Activated CD4-positive, alpha-beta T cell treated with anti-CD3 and anti-CD28 coated beads, Interleukin-2, amount 50 U/mL, for 24 hours (primary cell): ENCODE measurements at regions not wholly inside any gene's neighbourhood (a gene's known extent, or its start where the extent isn't known, plus 50 kb on each side); places are given as distances from the start of the nearest gene placed in this dataset.

ENCODE experiments used
- DNase-seq, 2 donors: peaks; one replicate each; pipeline ENCODE4 v3.0.0-alpha.2; 2020; ENCODE audit warnings: low read depth in 1 of 2, low spot score in 1 of 2

DNA sequence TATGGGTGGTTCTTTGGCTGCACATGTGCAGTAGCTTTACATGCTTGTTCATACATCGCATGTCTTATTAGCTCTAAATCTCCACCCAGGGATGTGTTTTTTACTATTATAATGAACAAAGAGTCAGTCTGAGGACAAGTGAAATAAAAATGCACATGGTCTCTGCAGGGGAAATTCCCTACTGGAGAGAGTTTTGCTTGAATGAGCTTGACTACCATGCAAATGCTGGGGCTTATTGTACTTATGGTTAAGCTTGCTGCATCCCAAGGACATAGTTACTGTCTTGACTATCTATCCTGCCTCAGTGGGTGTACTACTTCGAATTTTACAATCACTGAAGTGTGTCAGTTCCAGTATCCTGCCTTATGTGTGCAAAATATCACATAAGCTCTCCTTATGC is 362.7 kb downstream of the TDRD15 start:
- DNase-seq = no peak

DNA sequence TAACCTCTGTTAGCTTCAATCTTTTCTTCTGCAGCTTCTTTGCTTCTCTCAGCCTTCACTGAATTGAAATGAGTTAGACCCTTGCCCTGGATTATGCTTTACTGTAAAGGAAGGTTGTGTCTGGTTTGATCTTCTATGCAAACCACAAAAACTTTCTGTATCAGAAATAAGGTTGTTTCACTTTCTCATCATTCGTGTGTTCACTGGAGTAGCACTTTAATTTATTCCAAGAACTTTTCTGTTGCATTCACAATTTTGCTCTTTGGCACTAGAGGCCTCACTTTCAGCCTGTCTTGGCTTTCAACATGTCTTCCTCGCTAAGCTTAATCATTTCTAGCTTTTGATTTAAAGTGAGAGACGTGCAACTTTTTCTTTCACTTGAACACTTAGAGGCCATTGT is 365.3 kb downstream of the TDRD15 start:
- DNase-seq = no peak

DNA sequence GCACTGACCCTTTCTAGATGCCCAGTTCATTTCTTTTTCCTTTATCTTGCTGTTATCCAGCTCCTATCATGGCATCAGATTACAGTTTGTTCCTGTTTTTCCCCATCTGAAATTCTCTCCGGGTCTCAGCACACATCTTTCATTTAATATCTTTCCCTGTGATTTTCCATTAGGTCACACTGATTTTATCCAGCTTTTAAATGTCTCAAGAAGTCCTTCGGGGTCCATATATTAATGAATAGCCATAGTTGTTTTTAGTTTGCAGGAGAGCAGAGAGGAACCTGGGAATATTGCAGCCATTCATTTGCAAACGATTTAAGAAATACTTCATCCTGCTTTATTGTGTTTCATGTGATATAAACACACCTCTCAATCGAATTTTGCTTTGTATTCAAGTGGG is 374.2 kb downstream of the TDRD15 start:
- no peak for DNase-seq

DNA sequence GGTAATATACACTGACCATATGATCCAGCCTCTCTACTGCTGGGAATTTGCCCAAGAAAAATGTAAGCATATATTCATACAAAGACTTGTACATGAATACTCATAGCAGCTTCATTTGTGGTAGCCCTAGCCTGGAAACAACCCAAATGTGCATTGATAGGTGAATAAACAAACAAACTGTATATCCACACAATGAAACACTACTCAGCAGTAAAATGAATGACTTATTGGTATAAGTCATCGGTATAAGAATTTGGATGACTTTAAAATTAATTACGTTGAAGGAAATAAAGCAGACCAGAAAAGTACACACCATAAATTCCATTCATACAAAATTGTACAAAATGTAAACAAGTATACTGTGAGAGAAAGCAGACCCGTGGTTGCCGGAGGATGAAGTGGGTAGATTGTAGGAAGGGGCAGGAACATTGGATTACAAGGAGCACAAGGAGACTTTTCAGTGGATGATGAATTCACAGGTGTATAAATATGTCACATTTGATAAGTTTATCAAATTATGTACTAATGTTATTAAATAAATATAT is 376.7 kb downstream of the TDRD15 start:
- no peak for DNase-seq

DNA sequence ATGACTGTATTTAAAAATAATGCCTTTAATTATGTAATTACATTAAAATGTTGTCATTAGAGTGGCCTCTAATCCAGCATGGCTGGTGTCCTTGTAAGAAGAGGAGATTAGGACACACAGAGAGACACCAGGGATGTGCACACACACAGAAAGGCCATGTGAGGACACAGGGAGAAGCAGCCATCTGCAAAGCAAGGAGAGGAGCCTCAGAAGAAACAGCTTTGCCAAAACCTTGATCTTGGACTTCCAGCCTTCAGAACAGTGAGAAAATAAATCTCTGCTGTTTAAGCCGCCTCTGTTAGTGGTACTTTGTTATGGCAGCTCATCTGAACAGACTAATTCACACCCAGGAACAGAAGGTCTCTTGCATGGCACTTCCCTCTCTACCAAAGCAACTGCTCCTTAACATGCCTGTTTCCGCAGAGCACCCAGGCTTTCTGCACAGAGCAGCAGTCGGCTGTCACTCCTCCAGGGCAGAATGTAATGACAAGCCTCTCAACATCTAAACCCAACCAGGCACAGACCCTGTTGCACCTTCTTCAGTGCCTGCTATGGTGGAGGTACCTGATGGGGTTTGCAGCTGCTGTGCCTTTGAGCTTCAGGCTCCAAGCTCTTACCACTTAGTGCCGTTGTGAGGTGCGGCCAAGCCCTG is 377.7 kb downstream of the TDRD15 start:
- DNase-seq = no peak

DNA sequence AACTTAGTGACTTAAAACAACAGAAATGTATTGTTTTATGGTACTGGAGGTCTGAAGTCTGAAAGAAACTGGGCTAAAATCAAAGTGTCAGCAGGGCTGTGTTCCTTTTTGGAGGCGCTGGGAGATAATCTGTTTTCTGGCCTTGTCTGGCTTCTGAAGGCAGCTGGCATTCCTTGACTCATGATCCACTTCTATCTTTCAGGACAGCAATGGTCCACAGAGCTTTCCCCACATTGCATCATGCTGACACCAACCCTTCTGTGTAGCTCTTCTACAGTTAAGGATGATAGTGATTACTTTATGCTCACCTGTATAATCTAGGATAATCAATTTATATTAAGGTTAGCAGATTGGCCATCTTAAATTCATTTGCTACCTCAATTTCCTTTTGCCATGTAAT is 392.1 kb downstream of the TDRD15 start:
- no peak for DNase-seq

DNA sequence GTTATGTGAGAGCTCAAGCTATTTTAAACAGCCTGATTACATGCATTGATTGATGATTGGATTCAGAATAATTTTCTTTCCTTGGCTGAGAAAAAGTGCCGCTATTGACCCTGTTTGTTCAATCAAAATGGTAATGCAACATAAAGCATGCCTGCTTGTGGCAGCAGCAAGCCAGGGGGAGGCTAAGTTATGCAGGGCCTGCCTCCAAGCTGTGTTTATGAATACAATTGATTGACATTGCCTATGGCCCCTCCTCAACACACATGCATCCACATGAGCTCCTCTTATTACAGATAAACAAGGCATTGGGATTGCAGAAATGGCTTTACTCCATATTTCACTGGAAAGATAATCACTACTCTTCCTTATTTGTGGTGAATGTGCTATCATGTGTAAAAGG is 395.6 kb downstream of the TDRD15 start:
- no peak for DNase-seq

DNA sequence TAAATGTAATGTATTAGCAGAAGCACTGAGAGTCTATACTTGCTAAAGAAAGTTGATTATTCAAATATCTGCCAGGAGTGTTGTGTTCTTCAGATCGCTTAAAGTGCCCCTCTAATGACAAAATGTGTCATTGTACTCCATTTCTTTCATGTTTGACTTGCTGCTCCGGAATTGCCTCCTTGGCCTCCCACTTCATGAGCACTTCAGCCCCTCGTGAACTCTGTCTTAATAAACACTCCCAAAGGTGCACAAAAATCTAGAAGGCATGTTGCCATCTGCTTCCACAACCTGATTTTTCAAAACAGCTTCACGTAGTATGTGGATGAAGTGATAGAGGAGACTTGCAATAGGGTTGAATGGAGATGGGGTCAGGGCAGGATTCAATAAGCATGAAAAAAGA is 396.1 kb downstream of the TDRD15 start:
- no peak for DNase-seq

DNA sequence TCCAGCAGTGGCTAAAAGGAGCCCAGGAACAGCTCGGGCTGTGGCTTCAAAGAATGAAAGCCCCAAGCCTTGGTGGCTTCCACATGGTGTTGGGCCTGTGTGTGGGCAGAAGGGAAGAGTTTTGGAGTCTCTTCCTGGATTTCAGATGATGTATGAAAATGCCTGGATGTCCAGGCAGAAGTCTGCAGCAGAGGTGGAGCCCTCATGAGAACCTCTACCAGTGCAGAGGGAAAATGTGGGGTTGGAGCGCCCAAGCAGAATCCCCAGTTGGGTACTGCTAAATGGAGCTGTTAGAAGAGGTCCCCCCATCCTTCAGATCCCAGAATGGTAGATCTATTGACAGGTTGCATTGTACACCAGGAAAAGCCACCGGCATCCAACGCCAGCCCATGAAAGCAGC is 412.1 kb downstream of the TDRD15 start:
- no peak for DNase-seq

DNA sequence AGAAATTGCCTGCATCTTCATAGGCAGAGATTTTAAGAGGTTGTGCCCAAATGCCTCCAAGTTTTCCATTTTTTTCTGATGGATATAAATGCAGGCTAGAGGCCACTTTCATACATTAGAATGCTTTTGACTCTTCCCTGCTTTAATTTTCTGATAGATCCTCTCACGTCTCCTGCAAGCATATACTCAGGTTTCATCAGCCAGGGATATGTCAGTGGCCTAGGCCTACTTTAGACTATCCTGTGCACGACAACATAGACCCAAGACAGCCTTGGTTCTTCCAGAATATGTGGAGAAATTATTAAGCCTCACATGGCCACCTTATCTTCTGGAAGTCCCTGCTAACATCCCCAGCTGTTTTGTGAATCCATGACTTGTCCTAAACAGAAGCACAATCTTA is 415.9 kb downstream of the TDRD15 start:
- no peak for DNase-seq

DNA sequence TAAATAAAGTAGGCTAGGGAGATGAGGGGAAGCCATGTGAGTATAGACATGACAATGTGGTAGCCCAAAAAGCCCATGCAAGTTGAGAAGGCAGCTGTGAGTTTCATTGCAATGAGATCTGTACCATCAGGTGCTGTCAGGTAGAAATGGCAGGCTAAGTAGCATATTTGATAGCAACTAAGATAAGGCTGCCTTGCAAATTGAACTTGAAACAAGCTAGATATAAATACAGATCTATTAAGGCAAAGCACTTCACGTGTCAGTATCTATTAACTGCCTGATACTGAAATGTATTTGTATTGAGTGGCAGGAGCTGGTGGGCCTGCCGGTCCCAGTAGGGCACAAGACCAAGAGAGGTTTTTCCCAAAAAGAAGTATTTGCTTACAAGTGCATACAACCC is 419.9 kb downstream of the TDRD15 start:
- DNase-seq = no peak

DNA sequence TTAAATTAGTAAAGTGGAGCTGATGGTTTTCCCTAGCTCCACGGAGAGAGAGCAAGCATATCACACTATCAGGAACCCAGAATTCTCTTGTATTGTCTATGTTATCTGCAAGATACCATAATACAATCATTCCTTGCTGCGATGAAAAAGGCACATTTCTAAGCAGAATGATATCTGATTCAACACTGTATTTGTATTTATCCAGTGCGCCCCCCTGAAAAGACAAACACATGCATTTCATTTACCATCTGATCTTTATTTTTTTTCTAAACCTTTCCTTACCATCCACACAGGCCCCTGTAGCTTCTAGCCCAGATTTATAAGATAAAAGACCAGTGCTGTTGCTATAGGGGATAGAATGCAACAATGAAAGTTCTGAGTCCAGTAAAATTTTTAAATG is 420.6 kb downstream of the TDRD15 start:
- no peak for DNase-seq

DNA sequence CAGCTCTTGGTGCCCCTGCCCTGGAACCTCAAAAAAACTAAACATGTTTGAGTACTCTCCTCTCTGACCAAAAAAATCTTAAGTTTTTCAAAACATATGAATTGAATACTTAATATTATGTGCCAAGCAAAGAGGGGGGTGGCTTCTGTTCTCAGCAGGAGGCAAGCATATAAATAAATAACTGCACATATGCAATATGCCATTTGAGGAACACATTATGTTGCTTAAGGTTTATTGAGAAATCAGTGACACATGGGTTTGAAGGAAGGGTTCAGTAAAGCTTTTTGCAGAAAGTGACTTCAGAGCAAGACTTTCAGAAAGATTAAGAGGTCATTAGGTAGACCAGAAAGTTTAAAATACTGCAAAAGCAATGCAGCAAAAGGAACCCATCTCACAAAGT is 429.2 kb downstream of the TDRD15 start:
- DNase-seq = no peak

DNA sequence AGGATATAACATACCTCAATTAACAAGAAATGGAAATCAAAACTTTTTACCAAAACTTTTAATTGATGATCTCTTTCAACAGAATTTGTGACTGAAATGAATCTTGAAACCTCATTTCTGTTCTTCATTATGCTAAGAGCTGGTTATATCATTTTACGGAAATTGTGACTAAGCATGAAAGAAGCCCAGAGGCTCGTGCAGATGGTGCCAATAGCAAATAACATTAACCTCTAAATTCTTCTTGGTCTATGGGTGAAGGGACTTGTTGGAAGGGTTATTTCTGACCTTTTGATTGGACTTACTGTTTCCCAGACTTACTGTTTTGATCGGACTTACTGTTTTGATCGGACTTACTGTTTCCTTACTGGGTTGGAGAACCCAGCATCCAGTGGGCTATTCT is 435.6 kb downstream of the TDRD15 start:
- no peak for DNase-seq

DNA sequence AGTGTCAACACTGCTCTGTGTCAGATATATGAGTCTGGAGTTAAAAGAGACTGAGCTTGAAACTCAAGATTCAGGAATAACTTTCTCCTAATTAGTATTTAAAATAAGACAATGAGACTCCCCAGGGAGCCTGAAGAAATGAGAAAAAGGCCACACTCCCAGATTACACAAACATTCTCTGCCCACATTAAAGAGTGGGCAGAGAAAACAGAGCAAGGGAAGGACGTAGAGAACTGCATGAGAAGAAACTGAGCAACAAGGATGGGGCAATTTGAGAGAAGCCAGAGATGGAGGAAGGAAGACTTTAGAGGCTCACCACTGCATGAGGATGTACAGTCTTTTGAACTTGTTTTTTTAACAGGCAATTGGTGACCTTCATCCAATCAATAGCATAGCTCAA is 438.2 kb downstream of the TDRD15 start:
- no peak for DNase-seq

DNA sequence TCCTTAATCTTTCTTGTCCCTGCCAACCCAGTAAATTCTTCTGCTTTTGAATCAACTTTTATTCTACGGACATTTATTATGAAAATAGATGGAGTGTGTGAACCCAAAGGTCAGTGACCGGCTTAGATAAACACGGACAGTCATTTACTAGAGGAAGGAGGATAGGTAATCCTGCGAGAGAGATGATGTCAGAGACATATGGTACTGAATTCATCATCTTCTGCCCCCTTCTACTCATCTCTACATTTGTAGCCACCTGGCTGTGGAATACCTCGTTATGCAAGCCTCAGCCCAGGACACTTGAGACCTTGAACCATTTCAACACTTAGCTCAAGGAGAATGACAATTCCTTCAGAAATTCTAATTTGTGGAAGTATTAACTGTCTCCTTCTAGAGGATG is 443.6 kb downstream of the TDRD15 start:
- DNase-seq = no peak

DNA sequence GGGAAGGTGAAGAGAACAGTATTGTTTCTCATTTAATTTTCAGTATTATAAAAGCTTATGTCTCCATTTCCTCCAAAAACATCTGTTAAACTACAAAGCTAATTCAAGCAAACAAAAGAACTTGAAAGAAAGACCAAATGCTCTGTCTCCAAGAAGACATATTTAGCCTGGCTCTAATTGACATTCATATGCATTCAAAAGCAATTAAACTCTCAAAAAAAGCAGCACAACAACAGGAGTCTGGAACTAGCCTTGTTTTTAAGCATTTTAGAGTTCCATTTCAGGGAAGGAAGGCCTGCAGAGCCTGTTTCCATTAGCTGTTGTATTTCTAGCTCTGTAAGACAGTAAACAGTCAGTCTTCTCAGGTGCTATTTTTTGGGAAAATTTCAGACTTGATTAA is 447.9 kb downstream of the TDRD15 start:
- DNase-seq = no peak

DNA sequence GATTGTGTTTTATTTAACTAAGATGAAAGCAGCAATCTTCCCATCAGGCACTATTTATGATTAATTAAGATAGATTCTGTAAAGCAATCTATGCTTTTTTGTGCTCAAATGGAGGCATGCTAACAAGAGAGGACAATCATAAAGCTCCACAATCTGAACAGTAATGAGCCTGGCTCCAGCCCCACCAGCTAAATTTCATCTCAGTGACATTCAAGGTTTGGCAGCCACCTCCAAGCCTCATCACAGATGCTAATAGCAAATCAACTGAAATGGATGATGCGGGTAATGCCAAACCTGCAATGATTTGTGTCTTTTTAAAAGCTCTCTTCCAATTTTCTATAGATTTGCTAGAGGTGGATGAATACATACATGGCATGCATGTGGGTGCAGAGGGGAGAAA is 456.6 kb downstream of the TDRD15 start:
- no peak for DNase-seq

DNA sequence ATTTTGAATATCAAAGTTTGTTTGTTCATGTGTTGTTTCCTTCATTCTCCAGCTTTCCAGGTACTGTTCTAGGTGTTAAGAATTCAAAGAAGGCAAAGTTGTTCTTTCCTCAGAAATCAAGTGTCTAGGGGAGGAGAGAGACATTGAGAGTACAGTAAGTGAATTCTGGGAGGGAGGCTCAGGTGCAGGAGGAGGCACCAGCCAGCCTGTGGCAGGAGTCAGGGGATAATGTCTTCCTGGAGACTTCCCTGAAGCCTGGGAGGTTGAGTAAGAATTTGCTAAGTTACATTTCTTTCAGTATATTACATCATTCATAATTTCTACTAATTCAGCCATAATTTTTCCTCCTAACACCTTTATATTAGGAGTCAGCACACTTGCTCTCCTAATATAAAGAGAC is 462.1 kb downstream of the TDRD15 start:
- no peak for DNase-seq

DNA sequence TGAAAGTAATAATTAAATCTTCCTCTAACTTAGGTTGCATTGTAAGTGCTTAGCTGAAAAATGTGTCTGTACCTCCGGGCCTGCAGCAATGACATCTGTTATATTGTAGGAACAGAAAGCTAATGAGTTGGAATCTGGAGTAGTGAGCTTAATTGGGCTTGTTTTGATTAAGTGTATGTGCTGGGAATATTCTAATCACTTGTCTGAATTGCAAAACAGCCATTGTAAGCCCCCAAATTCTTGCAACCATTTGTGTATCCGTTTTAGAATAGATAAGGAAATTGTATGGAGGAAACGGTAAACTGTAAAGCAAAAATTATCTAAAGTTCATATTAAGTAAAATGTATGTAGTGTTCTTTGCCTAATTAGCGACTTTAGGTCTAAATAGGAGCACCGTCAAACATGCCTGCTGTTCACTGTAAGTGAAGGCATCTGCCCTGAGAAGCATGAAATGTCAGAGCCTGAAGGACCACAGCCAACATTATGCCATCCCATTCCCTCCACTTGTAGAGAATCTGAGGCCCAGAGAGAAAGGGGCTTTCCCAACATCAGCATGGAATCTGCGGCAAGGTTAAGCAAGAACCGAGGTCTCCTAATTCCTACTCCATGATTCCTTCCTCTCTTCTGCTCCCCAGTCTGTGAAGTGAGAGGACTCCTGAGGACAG is 466.4 kb downstream of the TDRD15 start:
- no peak for DNase-seq

DNA sequence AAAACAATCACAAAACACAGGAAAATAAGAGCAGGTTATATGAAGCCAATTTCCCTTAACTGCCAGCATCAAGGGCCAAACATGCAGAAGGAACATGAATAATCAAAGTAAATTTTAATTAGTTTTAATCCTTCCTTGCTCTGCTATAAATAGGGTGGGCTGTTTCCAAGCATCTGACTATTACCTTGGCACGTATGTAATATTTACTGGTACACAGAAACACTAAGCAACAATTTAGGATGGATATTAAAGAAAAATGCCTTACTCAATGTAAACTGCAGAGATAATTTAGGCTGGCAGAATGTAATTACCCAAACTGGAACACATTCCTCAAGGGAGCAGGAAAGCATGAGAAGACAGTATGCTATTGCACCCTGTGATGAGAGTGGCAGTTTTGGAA is 468.2 kb downstream of the TDRD15 start:
- no peak for DNase-seq

DNA sequence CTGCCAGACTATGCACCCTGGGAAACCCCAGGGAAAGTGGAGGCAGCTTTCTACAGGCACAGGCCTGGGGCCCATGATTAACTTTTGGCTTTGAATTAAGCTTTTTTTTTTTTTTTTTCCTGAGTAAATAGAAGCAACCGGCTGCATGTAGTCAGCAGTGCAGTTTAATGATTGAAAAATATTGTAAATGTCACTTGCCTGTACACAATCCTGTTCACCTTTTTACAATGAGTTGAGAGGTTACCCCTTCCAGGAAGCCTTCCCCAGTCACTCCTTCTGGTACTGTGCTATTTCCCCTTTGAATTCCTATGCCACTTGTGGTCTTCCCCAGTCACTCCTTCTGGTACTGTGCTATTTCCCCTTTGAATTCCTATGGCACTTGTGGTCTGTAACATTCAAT is 475.6 kb downstream of the TDRD15 start:
- DNase-seq = no peak

DNA sequence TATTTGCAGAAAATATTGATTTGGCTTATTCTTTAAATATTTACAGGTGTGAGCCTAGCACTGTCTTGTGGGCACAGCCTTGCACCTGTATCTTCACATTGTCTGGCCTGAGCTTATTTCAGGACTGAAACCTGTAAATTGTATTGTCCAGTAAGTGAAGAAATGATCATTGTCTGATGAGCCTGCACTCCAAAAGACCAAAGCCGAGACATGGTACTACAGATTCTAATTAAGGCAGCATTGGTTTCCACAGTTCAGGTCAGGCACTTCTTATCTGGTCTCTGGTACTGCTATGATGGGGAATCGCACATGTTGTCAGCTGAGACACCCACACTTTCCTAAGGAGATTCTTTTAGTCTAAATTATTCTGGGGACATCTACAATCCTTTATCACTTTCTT is 479.0 kb downstream of the TDRD15 start:
- no peak for DNase-seq
